IMR-90 (cell line): ENCODE measurements at regions not wholly inside any gene's neighbourhood (a gene's known extent, or its start where the extent isn't known, plus 50 kb on each side); places are given as distances from the start of the nearest gene placed in this dataset.

Experiments used
- ATAC-seq: fragments of 200-7000 bp; cut with Tn5 transposase; 2 replicates; pipeline ENCODE4 v1.9.1; 2020; ENCODE audit warnings: low read depth, mild to moderate bottlenecking, moderate library complexity
- BruUV-seq: library from RNA; stranded (reverse); fragments of 400-500 nt; replicated peaks from 2 replicates; lab custom pipeline; 2021; lab: Mats Ljungman, UMichigan
- CTCF ChIA-PET: fragments of 300-600 bp; formaldehyde crosslinking; extraction: SDS; loops from one replicate; lab custom pipeline; 2021; ENCODE audit warnings: antibody characterized with exemption; lab: Yijun Ruan, JAX
- POLR2A ChIA-PET: fragments of 300-600 bp; sonication (Branson Sonifier 250); formaldehyde crosslinking; loops from one replicate; lab custom pipeline; 2022; ENCODE audit warnings: antibody characterized with exemption; ENCODE audit not compliant: unreplicated experiment; lab: Charles Lee
- DNase-seq: peaks from one replicate; pipeline ENCODE4 v3.0.0; 2013
- H2AFZ ChIP-seq: replicated peaks from 2 replicates; pipeline ENCODE3; 2013; ENCODE audit warnings: low read length, mild to moderate bottlenecking; ENCODE audit not compliant: poor library complexity
- H2AK5ac ChIP-seq: 2 replicates; pipeline ENCODE4 v1.6.1; 2013; ENCODE audit warnings: low read depth, low read length, inconsistent platforms
- H2AK9ac ChIP-seq: replicated peaks from 2 replicates; pipeline ENCODE3; 2013; ENCODE audit warnings: mild to moderate bottlenecking, low read depth, low read length, moderate library complexity; ENCODE audit not compliant: poor library complexity
- H2BK120ac ChIP-seq: 2 replicates; pipeline ENCODE4 v1.6.1; 2013; ENCODE audit warnings: low read depth, low read length, inconsistent platforms
- H2BK15ac ChIP-seq: 3 replicates; pipeline ENCODE4 v1.6.1; 2013; ENCODE audit warnings: low read depth, low read length, inconsistent platforms
- H2BK20ac ChIP-seq: 2 replicates; pipeline ENCODE4 v1.6.1; 2013; ENCODE audit warnings: low read depth, mild to moderate bottlenecking, inconsistent platforms, low read length, moderate library complexity
- H2BK5ac ChIP-seq: 2 replicates; pipeline ENCODE4 v1.6.1; 2013; ENCODE audit warnings: mild to moderate bottlenecking, low read depth, low read length, inconsistent platforms; ENCODE audit not compliant: poor library complexity, severe bottlenecking
- H3K14ac ChIP-seq: replicated peaks from 2 replicates; pipeline ENCODE4 v1.6.1; 2013; ENCODE audit warnings: low read depth, low read length, inconsistent platforms
- H3K18ac ChIP-seq: 2 replicates; pipeline ENCODE4 v1.6.1; 2013; ENCODE audit warnings: low read depth, low read length, control low read depth
- H3K23ac ChIP-seq: 2 replicates; pipeline ENCODE4 v1.6.1; 2013; ENCODE audit warnings: low read depth, low read length, inconsistent platforms
- H3K27ac ChIP-seq: 2 replicates; pipeline ENCODE4 v1.5.1; 2013; ENCODE audit warnings: mild to moderate bottlenecking, control low read depth, low read length; ENCODE audit not compliant: insufficient read depth
- H3K27me3 ChIP-seq: 2 replicates; pipeline ENCODE4 v1.6.1; 2013; ENCODE audit warnings: low read length; ENCODE audit not compliant: control insufficient read depth, insufficient read depth
- H3K36me3 ChIP-seq: 2 replicates; pipeline ENCODE4 v1.6.1; 2013; ENCODE audit warnings: low read length, mixed read lengths; ENCODE audit not compliant: control insufficient read depth, insufficient read depth
- H3K4ac ChIP-seq: 2 replicates; pipeline ENCODE4 v1.6.1; 2013; ENCODE audit warnings: low read depth, low read length, inconsistent platforms
- H3K4me1 ChIP-seq: 2 replicates; pipeline ENCODE4 v1.6.1; 2013; ENCODE audit warnings: low read length, mixed read lengths; ENCODE audit not compliant: control insufficient read depth, insufficient read depth
- H3K4me2 ChIP-seq: 2 replicates; pipeline ENCODE4 v1.6.1; 2013; ENCODE audit warnings: low read depth, mild to moderate bottlenecking, control low read depth, low read length, moderate library complexity
- H3K4me3 ChIP-seq: 2 replicates; pipeline ENCODE4 v1.5.1; 2013; ENCODE audit warnings: low read depth, mild to moderate bottlenecking, control low read depth, low read length, moderate library complexity; ENCODE audit not compliant: insufficient read depth
- H3K56ac ChIP-seq: 2 replicates; pipeline ENCODE4 v1.6.1; 2013; ENCODE audit warnings: low read length, inconsistent platforms; ENCODE audit not compliant: insufficient read depth; ENCODE audit errors: extremely low read depth
- H3K79me1 ChIP-seq, 2 experiments: 2 replicates each; pipeline ENCODE4 v1.6.1; 2013; ENCODE audit warnings: low read length in 2 of 2, inconsistent platforms in 1 of 2, low read depth in 1 of 2
- H3K9ac ChIP-seq: 2 replicates; pipeline ENCODE4 v1.6.1; 2013; ENCODE audit warnings: low read depth, low read length, control low read depth
- H3K9me1 ChIP-seq: 2 replicates; pipeline ENCODE4 v1.6.1; 2013; ENCODE audit warnings: low read length, inconsistent platforms; ENCODE audit not compliant: insufficient read depth
- H3K9me3 ChIP-seq: 2 replicates; pipeline ENCODE4 v1.6.1; 2013; ENCODE audit warnings: low read length; ENCODE audit not compliant: control insufficient read depth, insufficient read depth
- H4K20me1 ChIP-seq: 2 replicates; pipeline ENCODE4 v1.6.1; 2013; ENCODE audit warnings: low read length, inconsistent platforms; ENCODE audit not compliant: insufficient read depth
- H4K5ac ChIP-seq: 2 replicates; pipeline ENCODE4 v1.6.1; 2013; ENCODE audit warnings: mild to moderate bottlenecking, low read depth, low read length, control low read depth
- H4K8ac ChIP-seq, 2 experiments: 2 replicates each; pipeline ENCODE4 v1.6.1; 2013; ENCODE audit warnings: low read depth in 2 of 2, low read length in 2 of 2, control low read depth in 1 of 2, inconsistent platforms in 1 of 2
- H4K91ac ChIP-seq: 2 replicates; pipeline ENCODE4 v1.6.1; 2013; ENCODE audit warnings: low read depth, low read length, inconsistent platforms; ENCODE audit not compliant: insufficient read depth
- BHLHE40 ChIP-seq: fragments of 150-350 bp; IDR thresholded peaks from 2 replicates; pipeline ENCODE4 v1.6.1; 2016; ENCODE audit warnings: mild to moderate bottlenecking, low read depth, low read length
- CEBPB ChIP-seq: IDR thresholded peaks from 2 replicates; pipeline ENCODE4 v1.6.1; 2012; ENCODE audit warnings: low read depth, low read length, improper control_type of control experiment
- MAZ ChIP-seq: IDR thresholded peaks from 2 replicates; pipeline ENCODE4 v1.6.1; 2012; ENCODE audit warnings: low read depth, mild to moderate bottlenecking, low read length, improper control_type of control experiment, moderate library complexity, borderline replicate concordance
- RCOR1 ChIP-seq: IDR thresholded peaks from 2 replicates; pipeline ENCODE4 v1.6.1; 2012; ENCODE audit warnings: mild to moderate bottlenecking, low read length, improper control_type of control experiment; ENCODE audit not compliant: insufficient replicate concordance
- WGBS, 2 experiments: methylation state at CpG; one replicate each; pipeline versions ENCODE4 v1.1.5 to v1.1.7; 2013; ENCODE audit warnings: missing lambda C conversion rate in 2 of 2; ENCODE audit not compliant: insufficient read length in 1 of 2; ENCODE audit errors: extremely low coverage in 2 of 2; 5-methylcytosine and 5-hydroxymethylcytosine counted together
- dilution Hi-C: fragments of 300-500 bp; cut with HindIII; formaldehyde crosslinking; loops from one replicate; pipeline ENCODE4 v1.14.3; 2018; ENCODE audit warnings: low sequenced_read_pairs; ENCODE audit not compliant: unreplicated experiment
- in situ Hi-C: fragments of 300-500 bp; cut with MboI; formaldehyde crosslinking; loops from 3 replicates; pipeline ENCODE4 v1.14.3; 2019; ENCODE audit warnings: low sequenced_read_pairs, inconsistent platforms, mixed read lengths
- intact Hi-C: fragments of 100-400 bp; cut with micrococcal nuclease; formaldehyde crosslinking; loops from 2 replicates; pipeline ENCODE4 v1.10.0; 2022
- TF ChIP-seq, protein P1 (sequence below): fragments of 150-350 bp; IDR thresholded peaks from 2 replicates; pipeline ENCODE4 v1.6.1; 2016; ENCODE audit warnings: low read depth, mild to moderate bottlenecking, low read length, moderate library complexity, borderline replicate concordance
- TF ChIP-seq, protein P2 (sequence below): conservative IDR thresholded peaks from 2 replicates; pipeline ENCODE4 v1.5.1; 2012; ENCODE audit warnings: mild to moderate bottlenecking, low read depth, low read length, improper control_type of control experiment

DNA sequence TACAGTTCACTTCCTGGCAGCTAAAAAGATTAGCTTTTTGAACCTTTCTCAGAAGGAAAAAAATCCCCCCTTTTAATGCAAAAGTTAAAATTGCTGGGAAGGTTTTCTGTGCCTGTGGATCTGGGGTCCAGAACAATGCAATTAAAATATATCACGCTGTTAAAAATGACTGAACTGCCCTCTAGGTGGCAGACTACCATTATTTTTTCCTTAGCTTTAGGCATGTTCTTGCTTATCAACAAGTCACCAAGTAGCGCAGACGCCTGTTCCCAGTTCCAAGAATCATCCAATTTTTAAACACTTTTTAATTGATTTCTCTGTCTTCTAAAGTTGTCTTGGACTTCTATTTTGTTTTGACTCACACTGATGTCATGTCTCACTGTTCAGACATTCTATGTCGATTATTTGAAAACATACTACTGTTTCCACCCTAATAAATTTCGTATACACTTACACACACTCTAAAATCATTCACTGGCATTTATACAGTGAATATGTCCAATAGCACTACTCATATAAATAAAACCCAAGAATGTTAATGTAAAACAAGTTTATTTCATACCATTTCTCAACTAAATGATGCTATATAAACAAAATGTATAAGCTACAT, 661.6 kb downstream of the RAPGEF2 start:
- no peak overlapping the region for H3K4me2 ChIP-seq
- no peaks in the 10 kb centered on the region for H3K27me3 ChIP-seq
- no peaks in the 10 kb centered on the region for H3K79me1 ChIP-seq
- TF ChIP-seq BHLHE40 = no peak
- no peak for TF ChIP-seq MAZ
- TF ChIP-seq, protein P1, sequence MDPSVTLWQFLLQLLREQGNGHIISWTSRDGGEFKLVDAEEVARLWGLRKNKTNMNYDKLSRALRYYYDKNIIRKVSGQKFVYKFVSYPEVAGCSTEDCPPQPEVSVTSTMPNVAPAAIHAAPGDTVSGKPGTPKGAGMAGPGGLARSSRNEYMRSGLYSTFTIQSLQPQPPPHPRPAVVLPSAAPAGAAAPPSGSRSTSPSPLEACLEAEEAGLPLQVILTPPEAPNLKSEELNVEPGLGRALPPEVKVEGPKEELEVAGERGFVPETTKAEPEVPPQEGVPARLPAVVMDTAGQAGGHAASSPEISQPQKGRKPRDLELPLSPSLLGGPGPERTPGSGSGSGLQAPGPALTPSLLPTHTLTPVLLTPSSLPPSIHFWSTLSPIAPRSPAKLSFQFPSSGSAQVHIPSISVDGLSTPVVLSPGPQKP = no peak
- TF ChIP-seq, protein P2, sequence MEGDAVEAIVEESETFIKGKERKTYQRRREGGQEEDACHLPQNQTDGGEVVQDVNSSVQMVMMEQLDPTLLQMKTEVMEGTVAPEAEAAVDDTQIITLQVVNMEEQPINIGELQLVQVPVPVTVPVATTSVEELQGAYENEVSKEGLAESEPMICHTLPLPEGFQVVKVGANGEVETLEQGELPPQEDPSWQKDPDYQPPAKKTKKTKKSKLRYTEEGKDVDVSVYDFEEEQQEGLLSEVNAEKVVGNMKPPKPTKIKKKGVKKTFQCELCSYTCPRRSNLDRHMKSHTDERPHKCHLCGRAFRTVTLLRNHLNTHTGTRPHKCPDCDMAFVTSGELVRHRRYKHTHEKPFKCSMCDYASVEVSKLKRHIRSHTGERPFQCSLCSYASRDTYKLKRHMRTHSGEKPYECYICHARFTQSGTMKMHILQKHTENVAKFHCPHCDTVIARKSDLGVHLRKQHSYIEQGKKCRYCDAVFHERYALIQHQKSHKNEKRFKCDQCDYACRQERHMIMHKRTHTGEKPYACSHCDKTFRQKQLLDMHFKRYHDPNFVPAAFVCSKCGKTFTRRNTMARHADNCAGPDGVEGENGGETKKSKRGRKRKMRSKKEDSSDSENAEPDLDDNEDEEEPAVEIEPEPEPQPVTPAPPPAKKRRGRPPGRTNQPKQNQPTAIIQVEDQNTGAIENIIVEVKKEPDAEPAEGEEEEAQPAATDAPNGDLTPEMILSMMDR = peak; percentile 43
- TF ChIP-seq RCOR1 = no peak
- no peak for TF ChIP-seq CEBPB
- H4K91ac ChIP-seq = no peak overlapping the region
- ChIA-PET POLR2A (no interaction called here), CTCF (interaction anchor here (1.2 kb wide), 2 partner anchors 11 to 14 kb away, joined by 3 to 4 read pairs; no protein-coding TSS in a partner anchor)
- H2AK9ac ChIP-seq = no peak overlapping the region
- H3K56ac ChIP-seq = no peak overlapping the region
- H3K18ac ChIP-seq = no peak overlapping the region
- no peak overlapping the region for H2BK15ac ChIP-seq
- H3K4ac ChIP-seq = no peak overlapping the region
- DNase-seq (no peak), ATAC-seq (no peak)
- H2AFZ ChIP-seq = no peak overlapping the region
- dilution Hi-C loops (no loop called here), intact Hi-C loops (no loop called here), in situ Hi-C loops (no loop called here)
- no peak overlapping the region for H3K4me3 ChIP-seq
- H3K4me1 ChIP-seq = no peaks in the 10 kb centered on the region
- H4K20me1 ChIP-seq = no peaks in the 10 kb centered on the region
- no peaks in the 10 kb centered on the region for H3K9me1 ChIP-seq
- no peak overlapping the region for H3K14ac ChIP-seq
- H3K9ac ChIP-seq = no peak overlapping the region
- H2BK20ac ChIP-seq = no peak overlapping the region
- no peak overlapping the region for H2AK5ac ChIP-seq
- H3K36me3 ChIP-seq = no peaks in the 10 kb centered on the region
- H4K8ac ChIP-seq = no peak overlapping the region
- 0% methylated on average over 2 of the region's 5 CpGs; no CpG with 5 or more reads in 1 of the 2 experiments for WGBS, 2 experiments
- H3K23ac ChIP-seq = no peak overlapping the region
- no peak overlapping the region for H2BK120ac ChIP-seq
- no peak overlapping the region for H2BK5ac ChIP-seq
- H3K27ac ChIP-seq = no peak overlapping the region
- peaks cover 2% of the 10 kb centered on the region; the same call in 1 of the 2 replicates for H3K9me3 ChIP-seq
- H4K5ac ChIP-seq = no peak overlapping the region
- no TSS peak for BruUV-seq
